GM19239 (cell line): ENCODE measurements at regions not wholly inside any gene's neighbourhood (a gene's known extent, or its start where the extent isn't known, plus 50 kb on each side); places are given as distances from the start of the nearest gene placed in this dataset.

Source experiments
- DNase-seq: peaks from one replicate; pipeline ENCODE4 v3.0.0; 2011; ENCODE audit warnings: low spot score; ENCODE audit not compliant: insufficient read length
- FAIRE-seq: peaks from 2 replicates; lab custom pipeline; 2011; peaks lifted over from hg19 to GRCh38; lab: Jason Lieb, UNC

DNA sequence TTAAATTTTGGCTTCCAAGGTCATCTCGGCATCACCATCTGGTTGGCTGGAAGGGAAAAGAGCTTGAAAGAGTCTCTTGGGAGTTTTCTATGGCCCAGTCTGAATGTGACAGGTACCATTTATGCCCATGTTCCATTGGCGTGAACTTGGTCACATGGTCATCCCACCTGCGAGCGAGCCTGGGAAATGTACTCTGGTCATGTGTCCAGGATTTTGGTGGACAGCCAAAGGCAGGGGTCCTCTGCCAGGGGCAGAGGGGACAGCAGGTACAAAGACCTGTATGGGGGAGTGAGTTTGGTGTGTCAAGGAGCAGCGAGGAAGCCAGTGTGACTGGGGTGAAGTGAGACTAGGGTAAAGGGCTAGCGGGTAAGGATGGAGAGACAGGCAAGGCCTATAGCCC is 112.6 kb downstream of the CDC5L start:
- FAIRE-seq: no peak
- DNase-seq: no peak

DNA sequence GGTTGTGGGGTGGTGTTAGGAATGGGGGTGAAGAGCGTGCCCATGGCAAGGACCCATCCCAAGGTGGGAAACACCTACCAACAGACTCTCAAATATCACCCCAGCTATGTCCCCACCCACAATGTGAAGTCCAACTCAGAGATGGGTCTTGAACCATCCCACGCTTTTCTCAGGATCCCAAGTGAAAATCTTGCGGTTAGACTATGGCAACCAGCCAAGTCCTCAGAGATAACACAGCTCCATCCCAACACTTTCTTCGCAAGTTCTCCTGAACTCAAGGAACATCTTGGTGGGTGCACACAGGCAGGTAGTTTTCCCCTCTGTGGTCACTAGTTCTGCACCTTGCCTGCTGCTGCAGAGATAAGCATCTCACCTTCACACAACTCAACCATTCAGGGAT is 116.0 kb downstream of the CDC5L start:
- DNase-seq: no peak
- no peak for FAIRE-seq

DNA sequence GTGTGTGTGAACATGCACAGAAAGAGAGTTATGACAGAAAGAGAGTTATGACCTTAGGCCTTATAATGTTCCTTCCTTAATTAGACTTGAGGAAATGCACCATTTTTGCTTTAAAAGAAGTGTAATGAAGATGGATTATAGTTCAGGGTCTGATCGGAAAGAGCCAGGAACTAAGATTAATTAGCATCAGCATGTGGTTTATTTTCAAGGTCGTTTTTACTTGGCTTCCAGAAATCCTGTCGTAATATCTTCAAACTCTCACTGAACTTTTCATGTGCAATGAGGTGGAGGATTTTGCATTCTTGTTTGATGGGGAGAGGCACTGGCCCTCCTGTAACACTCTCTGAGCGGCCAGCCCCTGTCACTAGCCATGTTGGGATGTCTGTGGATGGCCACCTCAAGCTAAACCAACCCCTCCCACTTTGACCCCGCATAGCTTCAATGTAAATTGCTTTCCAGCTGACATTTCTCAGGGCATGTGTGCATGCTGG is 116.8 kb downstream of the CDC5L start:
- DNase-seq (no peak), FAIRE-seq (no peak)

DNA sequence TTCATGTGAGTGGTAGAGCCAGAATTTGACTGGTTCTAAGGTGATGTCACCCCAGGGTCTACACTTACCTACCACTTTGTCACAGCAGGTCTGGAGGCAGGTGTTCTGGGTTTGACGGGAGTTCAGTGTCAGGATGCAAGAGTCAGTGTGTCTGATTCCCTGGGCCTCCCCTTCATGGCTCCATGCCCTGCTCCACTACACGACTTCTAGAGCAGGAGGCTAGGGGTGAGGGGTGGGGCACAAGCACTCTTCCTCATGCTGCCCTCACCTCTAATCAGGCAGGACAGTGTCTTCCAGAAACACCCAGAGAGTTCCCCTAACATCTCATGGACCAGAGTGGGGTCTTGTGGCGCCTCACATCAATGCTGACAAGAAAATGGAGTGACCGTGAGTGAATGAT is 118.2 kb downstream of the CDC5L start:
- no peak for FAIRE-seq

DNA sequence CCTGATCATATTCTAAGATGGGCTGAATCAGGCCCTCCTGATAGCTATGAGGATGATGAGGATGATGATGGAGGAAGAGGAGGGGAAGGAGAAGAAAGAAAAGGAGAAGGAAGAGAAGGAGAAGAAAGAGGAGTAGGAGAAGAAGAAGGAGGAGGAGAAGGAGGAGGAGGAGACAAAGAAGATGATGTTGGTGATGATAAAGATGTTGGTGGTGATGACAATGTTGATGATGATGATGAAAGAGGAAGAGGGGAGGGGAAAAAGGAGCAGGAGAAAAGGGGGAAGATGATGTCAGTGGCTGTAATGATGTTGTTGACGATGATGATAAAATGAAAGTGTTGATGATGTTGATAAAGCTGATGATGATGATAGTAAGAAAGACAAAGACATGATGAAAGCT is 119.5 kb downstream of the CDC5L start:
- DNase-seq (no peak), FAIRE-seq (no peak)

More for the DNA sequence above, 118.2 kb downstream of the CDC5L start:
- DNase-seq: no peak

DNA sequence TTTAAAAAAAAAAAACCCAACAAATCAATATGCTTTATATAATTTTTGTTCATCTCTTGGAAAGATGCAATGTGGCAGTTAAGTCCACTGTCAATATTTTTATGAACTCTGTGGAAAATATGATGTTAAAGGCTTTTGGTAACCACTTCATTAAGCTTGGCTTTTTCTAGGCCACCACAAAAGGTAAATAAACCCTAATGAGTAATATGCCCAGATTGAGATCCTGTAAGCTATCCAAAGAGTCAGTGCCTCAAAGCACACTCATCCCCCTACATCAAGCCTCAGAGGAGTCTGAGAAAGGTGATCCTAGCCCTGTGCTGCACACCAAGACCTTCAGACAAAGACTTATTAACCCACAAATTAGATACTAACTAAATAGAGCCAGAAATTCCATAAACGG is 121.1 kb downstream of the CDC5L start:
- no peak for FAIRE-seq
- no peak for DNase-seq

DNA sequence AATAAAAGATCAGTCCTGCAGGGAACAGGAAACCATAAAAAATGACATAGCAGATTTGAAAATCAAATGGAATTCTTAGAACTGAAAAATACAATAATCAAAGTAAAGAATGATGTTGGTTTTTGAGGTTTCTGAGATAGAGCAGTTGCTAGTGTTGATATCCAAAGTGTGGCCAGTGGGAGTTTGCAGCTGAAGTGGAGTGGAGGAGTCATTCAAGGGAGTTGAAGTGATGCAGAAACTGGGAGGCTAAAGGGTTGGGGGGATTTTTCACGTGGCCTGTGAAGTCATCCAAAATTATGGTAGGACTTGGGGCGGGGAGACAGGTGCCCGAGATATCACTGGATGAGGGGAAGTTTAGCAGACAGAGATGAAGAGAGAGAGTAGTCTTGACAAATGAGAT is 123.6 kb downstream of the CDC5L start:
- DNase-seq (no peak), FAIRE-seq (no peak)

DNA sequence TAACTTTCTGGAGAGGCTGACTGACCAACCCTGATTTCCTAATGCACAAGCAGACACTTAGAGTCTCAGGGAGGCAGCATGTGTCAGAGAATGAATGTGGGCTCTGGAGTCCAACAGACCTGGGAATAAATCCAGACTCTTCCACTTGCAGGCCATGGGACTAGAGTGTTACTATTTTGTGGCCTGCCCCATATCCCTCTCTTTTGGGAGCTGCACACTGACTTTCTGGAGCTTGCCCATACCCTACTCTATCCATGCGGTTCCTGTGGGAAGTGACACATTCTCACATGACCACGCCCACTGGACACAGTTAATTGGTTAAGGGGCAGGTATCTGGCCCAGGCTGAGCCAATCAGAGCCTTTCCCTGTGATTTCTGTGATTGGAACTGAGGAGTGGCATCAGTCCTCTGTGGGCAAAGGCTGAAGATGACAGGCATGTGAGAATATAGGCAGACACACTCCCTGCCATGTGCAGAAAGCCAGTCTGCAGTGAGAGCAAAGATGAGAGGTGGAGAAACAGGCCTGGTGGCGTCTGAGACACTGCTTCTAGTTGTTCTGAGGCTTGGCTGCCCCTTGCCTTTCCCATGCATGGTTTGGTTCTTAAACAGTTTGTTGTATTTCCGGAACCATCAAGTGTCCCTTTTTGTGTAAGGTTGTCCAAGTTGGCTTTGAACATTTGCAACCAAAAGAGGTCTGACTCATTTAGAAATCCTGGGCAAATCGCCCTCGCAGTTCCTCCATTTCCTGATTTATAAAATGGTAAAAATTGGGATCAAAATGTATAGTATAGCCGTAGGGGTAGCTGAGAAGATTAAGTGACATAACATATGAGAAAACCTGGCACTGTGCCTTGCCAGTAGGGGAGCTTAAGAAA is 125.6 kb downstream of the CDC5L start:
- DNase-seq (no peak), FAIRE-seq (no peak)

DNA sequence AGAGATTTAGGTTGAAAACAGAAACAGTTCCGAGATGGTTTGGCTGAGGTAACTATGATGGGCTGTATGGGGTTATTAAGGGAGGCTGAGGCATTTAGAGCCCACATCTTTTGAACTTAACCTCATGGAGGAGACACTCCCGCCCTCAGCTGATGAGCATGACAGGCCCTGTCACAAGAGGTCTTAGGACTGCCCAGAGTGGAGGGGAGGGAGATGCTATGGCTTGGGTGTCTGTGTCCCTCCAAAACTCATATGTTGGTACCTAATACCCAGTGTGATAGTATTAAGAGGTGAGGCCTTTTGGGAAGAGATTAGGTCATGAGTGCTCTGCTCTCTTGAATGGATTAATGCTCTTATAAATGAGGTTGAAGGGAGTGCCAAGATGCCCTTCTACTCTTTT is 126.6 kb downstream of the CDC5L start:
- no peak for DNase-seq
- FAIRE-seq: no peak

DNA sequence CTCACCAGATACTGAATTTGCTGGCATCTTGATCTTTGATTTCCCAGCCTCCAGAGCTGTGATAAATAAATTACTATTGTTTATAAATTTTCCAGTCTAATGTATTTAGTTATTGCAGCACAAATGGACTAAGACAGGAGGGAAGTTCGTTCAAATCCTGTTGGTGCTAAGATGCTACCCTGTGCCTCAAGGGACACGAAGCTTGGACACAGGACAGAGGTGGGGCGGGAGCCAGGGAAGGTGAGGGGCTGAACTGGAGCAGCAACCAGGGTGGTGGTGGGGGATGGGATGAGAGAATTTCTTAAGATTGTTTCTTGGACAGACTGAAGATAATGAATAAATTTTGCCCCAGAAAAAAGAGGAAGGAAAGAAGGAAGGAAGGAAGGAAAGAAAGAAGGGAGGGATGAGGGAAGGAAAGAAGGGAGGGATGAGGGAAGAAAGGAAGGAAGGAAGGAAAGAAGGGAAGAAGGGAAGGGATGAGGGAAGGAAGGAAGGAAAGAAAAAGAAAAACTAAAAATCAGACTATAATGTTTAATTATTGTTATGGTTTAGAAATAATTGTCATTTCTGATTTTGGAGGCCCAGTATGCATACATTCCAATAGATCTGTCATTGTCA is 127.2 kb downstream of the CDC5L start:
- FAIRE-seq: no peak
- no peak for DNase-seq

DNA sequence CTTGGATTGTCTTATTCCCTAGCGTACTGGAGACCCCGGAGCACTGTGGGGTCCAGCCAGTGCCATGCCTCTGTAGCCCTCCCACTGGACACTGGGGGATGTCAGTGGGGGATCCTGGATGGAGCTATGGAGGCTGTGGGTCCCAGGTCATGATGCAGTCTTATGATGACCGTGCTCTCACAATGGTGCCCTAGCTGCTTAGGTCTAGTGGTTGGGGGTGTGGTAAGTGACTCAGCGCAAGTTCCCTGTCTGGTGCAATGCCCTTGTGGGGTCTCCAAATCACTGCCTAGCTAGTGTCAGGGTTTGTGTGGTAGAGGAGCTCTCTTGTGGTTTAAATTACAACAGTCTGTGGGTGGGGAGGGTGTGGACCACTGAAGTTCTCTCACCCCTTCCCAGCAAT is 135.4 kb downstream of the CDC5L start:
- FAIRE-seq (no peak), DNase-seq (no peak)

DNA sequence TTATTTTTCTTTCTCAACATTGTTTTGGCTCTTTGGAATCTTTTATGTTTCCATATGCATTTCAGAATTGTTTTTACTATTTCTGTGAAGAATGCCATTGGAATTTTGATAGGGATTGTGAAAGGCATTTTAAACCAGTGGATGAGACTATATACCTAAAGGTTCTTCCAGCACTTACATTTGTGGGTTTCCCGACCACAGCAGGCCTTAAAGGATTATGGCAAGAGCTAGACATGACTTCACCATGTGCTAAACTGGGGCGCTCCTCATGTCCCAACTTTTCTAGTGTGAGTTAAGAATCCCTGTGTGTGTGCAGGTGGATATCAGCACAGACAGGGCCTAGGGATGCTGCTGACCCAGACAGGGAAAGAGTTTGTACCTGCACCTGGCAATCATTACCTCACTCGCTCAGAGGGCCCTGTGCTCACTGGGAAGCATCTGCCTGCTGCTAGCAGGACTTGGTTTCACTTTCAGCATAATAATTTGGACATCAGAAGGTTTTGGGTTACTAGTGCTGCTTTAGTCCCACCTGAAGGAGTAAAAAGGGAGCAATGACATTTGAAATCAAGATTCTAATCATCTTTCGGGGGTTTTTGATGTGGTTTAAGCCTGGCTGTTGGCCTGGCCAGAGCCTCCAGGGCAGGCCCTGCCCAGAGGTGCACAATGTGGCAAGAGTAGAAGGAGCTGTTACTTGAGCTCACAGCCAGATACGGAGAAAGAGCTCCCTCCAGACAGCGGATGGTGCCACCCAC is 137.1 kb downstream of the CDC5L start:
- no peak for FAIRE-seq
- DNase-seq: no peak

DNA sequence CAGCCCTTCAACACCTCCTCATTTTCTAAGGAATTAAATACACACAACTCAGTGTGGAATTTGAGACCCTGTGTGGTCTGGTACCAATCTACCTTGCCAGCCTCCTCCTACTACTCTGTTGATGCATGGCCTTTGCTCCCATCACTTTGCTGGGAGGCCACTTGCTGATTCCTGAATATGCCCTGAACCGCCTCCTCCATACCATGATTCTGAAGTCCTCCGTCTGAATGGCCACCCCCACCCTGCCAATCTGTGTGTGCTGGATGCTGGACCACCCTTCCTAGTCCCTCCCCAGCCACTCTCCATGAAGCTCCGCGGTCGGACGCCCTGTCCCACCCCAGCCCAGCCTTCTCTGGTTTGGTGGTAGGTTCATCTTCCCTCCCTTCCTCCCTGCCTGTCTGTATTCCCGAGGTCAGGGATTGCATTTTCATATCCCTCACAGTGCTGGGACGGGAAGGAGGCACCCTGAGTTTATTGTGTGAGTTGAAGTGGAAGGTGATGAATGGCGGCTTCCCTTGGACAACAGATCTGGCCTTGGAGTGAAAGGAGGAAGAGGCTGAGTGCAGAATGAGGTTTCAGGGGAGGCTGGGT is 138.3 kb downstream of the CDC5L start:
- no peak for DNase-seq
- no peak for FAIRE-seq

DNA sequence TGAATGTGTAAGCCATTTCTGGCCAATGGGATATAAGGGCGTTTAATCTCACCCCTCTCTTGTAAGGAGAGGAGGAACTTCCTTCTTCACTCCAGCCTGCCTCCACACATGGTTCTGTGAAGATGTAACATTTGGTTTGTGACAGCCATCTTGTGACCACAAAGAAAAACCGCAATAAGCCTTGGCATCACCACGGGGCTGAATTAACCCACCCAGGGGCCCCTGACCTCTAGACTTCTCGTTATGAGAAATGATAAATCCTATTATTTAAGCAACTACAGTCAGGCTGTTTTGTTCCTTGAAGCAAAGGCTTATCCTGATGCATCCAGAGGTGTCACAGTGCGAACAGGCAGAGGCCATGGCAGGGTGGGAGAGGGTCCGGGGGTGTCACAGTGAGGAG is 139.7 kb downstream of the CDC5L start:
- FAIRE-seq (no peak), DNase-seq (no peak)

DNA sequence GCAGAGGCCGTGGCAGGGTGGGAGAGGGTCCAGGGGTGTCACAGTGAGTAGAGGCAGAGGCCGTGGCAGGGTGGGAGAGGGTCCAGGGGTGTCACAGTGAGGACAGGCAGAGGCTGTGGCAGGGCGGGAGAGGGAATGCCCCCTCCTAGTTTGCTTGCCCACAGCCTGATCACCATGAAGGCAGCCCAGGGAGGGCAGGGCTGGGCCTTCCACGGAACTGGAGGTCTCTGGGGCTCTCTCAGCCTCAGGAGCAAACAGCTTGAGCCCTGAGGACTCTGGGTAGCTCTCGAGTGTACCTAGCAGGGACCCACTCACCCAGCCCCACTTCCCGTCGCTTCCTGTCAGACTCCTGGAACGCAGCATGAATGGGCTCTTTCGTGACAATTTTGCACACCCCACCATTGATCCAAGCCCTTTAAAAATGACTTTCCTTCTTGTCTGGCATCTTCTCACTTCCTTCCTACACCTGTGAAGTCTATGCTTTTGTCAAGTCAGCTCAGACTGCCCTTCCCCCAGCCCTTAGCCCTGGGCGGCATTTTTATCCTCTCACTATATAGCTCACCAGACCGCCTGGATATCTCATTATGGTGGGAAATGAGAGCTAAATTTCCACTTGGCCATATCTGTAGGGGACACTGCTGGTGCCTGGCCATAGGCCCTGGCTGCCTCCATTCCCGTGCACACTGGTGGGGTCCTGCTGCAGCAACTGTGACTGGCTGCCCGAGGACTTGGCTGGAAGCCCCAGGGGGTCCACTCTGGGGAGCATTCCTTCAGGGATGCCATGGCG is 140.3 kb downstream of the CDC5L start:
- FAIRE-seq (no peak), DNase-seq (no peak)

DNA sequence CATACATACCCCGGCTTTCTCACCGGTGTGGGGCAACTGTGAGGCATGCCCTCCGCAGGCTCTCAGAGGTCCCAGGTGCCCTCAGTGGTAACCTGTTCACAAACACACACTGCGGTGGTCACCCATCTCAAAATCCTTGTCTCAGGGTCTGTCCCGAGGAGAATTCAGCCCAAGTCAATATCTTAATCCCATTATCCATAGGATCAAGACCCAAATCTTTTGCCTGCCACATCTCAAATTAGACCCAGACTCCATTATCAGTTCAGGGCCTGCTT is 140.8 kb downstream of the CDC5L start:
- FAIRE-seq (no peak), DNase-seq (no peak)

DNA sequence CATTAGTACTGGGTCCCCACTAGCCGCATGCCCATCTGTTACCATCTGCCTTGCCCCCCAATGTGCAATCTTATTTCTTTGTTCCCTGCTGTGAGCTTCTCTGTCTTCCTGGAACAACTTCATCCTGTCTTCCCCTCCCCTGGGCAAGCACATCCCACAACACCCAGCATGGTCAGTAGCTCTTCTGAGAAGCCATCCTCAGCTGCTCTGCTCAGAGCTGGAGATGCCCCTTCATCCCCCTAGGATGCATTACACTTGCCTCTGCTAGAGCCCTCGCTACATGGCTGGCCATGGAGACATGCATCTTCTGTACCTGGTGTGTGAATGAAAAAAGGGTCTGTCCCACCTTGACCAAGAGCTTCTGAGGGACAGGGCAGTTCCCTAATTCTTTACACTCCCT is 141.2 kb downstream of the CDC5L start:
- FAIRE-seq (no peak), DNase-seq (no peak)

DNA sequence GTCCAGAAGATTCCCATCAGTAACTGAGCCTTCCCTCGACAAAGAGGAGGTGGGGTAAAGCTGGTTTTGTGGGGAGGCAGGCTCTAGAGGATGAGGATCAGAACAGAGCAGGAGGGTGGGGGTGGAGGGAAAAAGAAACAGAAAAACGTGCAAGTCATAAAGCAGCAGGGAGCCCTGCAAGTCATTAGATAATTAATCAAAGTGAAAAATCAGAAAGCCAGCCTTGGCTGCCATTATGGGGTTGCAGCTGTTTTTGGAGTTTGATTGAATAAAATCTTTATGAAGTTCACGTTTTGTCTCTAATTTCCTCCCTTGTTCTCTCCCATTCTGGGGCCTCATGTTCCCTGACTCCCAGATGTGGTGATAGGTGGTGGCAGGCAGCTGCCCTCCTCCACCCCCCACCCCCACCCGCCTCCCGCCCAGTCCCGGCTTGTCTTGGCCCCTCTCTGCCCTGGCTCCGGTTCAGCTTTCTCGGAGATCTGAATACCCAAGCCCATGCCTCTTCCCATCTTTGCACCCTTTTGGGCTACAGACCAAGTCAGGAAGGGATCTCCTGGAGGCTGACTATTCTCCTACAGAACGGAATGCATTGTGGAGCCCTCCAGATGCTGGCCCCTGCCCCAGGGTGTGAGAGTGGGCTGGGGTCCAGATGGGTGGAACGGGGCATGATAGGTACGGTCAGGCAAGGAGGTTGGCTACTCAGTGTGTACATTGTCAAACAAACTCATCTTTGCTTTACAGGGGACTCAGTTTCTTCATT is 141.8 kb downstream of the CDC5L start:
- FAIRE-seq (no peak), DNase-seq (no peak)

DNA sequence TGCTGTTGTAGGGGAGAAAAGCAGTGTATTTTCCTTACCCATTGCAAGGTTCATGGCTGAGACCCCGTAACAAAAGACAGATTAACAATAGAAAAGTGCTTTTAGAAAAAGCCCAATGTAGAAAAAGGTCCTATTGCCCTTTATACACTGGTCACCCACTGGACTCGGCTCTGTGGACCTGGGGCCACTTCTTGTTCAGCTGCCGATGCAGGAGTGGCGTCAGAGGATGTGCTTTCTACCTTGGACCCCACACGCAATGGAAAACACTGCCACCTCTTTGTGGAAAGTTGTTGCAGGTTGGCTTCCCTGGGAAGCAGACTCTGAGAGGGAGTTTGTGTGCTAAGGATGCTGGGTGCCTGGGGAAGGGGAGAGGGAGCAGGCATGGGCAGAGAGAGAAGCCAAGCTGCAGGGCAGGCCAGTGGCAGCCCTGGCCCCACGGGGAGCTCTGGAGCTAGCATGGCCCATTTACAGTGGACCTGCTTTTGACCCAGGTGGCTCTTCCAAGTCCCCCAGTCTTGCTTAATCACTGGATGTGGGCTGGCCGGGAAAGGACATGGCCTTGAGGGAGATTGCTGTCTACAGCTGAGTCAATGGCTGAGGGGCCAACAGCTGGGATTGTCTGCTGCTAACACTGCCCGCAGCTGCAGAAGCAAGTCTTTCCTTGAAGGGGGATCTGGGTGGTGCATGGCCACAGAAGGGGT is 142.9 kb downstream of the CDC5L start:
- DNase-seq (no peak), FAIRE-seq (no peak)
